ENCODE measurements at regions not wholly inside any gene's neighbourhood (a gene's known extent, or its start where the extent isn't known, plus 50 kb on each side); places are given as distances from the start of the nearest gene placed in this dataset.

GRCh38 chr9:22308177-22308576 lies 138.4 kb upstream of the DMRTA1 start:
- H3K27me3 ChIP-seq (replicated peaks; ENCODE audit: control insufficient read depth, insufficient read depth, low read length) = no peaks in the 10 kb centered on the region
- Mint-ChIP-seq H3K27ac (ENCODE audit: unreplicated experiment) (no peak overlapping the region), H3K4me1 (ENCODE audit: low read depth, unreplicated experiment) (no peaks in the 10 kb centered on the region), H3K4me3 (ENCODE audit: unreplicated experiment) (no peak overlapping the region), H3K36me3 (ENCODE audit: insufficient read depth, unreplicated experiment) (no peaks in the 10 kb centered on the region), H3K9me3 (ENCODE audit: unreplicated experiment) (no peaks in the 10 kb centered on the region), H3K27me3 (ENCODE audit: insufficient read depth, unreplicated experiment) (peaks cover 6% of the 10 kb centered on the region)
- H3K9me3 ChIP-seq = no peaks in the 10 kb centered on the region
- intact Hi-C loops (cut with micrococcal nuclease; ENCODE audit: unreplicated experiment) = no loop called here
- no peak for TF ChIP-seq CTCF (IDR thresholded peaks at IDR 0.05; ENCODE audit: insufficient read depth in 1 of 2, low read depth in 1 of 2, low read length in 1 of 2, severe bottlenecking in 1 of 2, unreplicated experiment in 1 of 2)
- H3K36me3 ChIP-seq (ENCODE audit: control insufficient read depth, insufficient read depth, low read length) = no peaks in the 10 kb centered on the region
- BruUV-seq (replicated peaks) = no TSS peak
- ChIA-PET CTCF (no interaction called here), POLR2A (no interaction called here)
- no peaks in the 10 kb centered on the region for H3K4me1 ChIP-seq
- no peak for DNase-seq
- no peak overlapping the region for H3K4me3 ChIP-seq (ENCODE audit: low read depth, low read length)

- CTCF ChIA-PET = no interaction called here
- H3K9me3 Mint-ChIP-seq (ENCODE audit: unreplicated experiment) = peaks cover 11% of the 10 kb centered on the region
- no peaks in the 10 kb centered on the region for H3K27me3 ChIP-seq (replicated peaks; ENCODE audit: control insufficient read depth, insufficient read depth, low read length)
- H3K27me3 Mint-ChIP-seq (ENCODE audit: insufficient read depth, unreplicated experiment) = peaks cover 3% of the 10 kb centered on the region
- no TSS peak for BruUV-seq (replicated peaks)
- no peak overlapping the region for H3K4me3 Mint-ChIP-seq (ENCODE audit: unreplicated experiment)
- intact Hi-C loops (cut with micrococcal nuclease; ENCODE audit: unreplicated experiment) = no loop called here
- no peak for DNase-seq
- H3K4me1 ChIP-seq = no peaks in the 10 kb centered on the region
- POLR2A ChIA-PET = no interaction called here
- H3K4me1 Mint-ChIP-seq (ENCODE audit: low read depth, unreplicated experiment) = no peaks in the 10 kb centered on the region
- 0 out of 2 replicates have a peak, but pooled peaks cover 3% of the 10 kb centered on the region for H3K9me3 ChIP-seq
- no peaks in the 10 kb centered on the region for H3K36me3 ChIP-seq (ENCODE audit: control insufficient read depth, insufficient read depth, low read length)
- no peak overlapping the region for H3K27ac Mint-ChIP-seq (ENCODE audit: unreplicated experiment)
- no peaks in the 10 kb centered on the region for H3K36me3 Mint-ChIP-seq (ENCODE audit: insufficient read depth, unreplicated experiment)
- H3K4me3 ChIP-seq (ENCODE audit: low read depth, low read length) = no peak overlapping the region
- no peak for TF ChIP-seq CTCF (IDR thresholded peaks at IDR 0.05; ENCODE audit: insufficient read depth in 1 of 2, low read depth in 1 of 2, low read length in 1 of 2, severe bottlenecking in 1 of 2, unreplicated experiment in 1 of 2)
Observed at GRCh38 chr9:22316645-22317044, 130.0 kb upstream of the DMRTA1 start.

GRCh38 chr9:22331533-22331932 lies 115.1 kb upstream of the DMRTA1 start:
- BruUV-seq (replicated peaks) = no TSS peak
- Histone ChIP-seq H3K27me3 (replicated peaks; ENCODE audit: control insufficient read depth, insufficient read depth, low read length) (no peaks in the 10 kb centered on the region), H3K36me3 (ENCODE audit: control insufficient read depth, insufficient read depth, low read length) (no peaks in the 10 kb centered on the region), H3K9me3 (no peaks in the 10 kb centered on the region), H3K4me1 (no peaks in the 10 kb centered on the region), H3K4me3 (ENCODE audit: low read depth, low read length) (no peak overlapping the region)
- Mint-ChIP-seq H3K4me1 (ENCODE audit: low read depth, unreplicated experiment) (no peaks in the 10 kb centered on the region), H3K36me3 (ENCODE audit: insufficient read depth, unreplicated experiment) (no peaks in the 10 kb centered on the region), H3K27me3 (ENCODE audit: insufficient read depth, unreplicated experiment) (no peaks in the 10 kb centered on the region), H3K4me3 (ENCODE audit: unreplicated experiment) (no peak overlapping the region), H3K27ac (ENCODE audit: unreplicated experiment) (no peak overlapping the region), H3K9me3 (ENCODE audit: unreplicated experiment) (no peaks in the 10 kb centered on the region)
- TF ChIP-seq CTCF (IDR thresholded peaks at IDR 0.05; ENCODE audit: insufficient read depth in 1 of 2, low read depth in 1 of 2, low read length in 1 of 2, severe bottlenecking in 1 of 2, unreplicated experiment in 1 of 2) = no peak
- intact Hi-C loops (cut with micrococcal nuclease; ENCODE audit: unreplicated experiment) = no loop called here
- ChIA-PET CTCF (no interaction called here), POLR2A (no interaction called here)
- no peak for DNase-seq

Data from Caco-2 (cell line).